Mesenchymal stem cell (in vitro differentiated cells and primary cell): ENCODE measurements at regions not wholly inside any gene's neighbourhood (a gene's known extent, or its start where the extent isn't known, plus 50 kb on each side); places are given as distances from the start of the nearest gene placed in this dataset.

Experiments
- DNase-seq: peaks from one replicate; pipeline ENCODE4 v3.0.0-alpha.2; 2013
- H2AFZ ChIP-seq: one replicate; pipeline ENCODE4 v1.6.1; 2013; ENCODE audit warnings: low read depth, mild to moderate bottlenecking, control low read depth, inconsistent platforms, low read length, moderate library complexity
- H2AK5ac ChIP-seq: 2 replicates; pipeline ENCODE4 v1.6.1; 2013; ENCODE audit warnings: low read length, moderate library complexity, mild to moderate bottlenecking, inconsistent platforms; ENCODE audit not compliant: severe bottlenecking
- H2BK120ac ChIP-seq: one replicate; pipeline ENCODE4 v1.6.1; 2013; ENCODE audit warnings: low read depth, mild to moderate bottlenecking, inconsistent platforms, low read length, moderate library complexity
- H2BK12ac ChIP-seq, 2 experiments: one replicate each; pipeline ENCODE4 v1.6.1; 2013; ENCODE audit warnings: inconsistent platforms in 2 of 2, low read length in 2 of 2, mild to moderate bottlenecking in 2 of 2, moderate library complexity in 2 of 2, control low read depth in 1 of 2
- H2BK15ac ChIP-seq: one replicate; pipeline ENCODE4 v1.6.1; 2013; ENCODE audit warnings: mild to moderate bottlenecking, low read depth, inconsistent platforms; ENCODE audit not compliant: poor library complexity, severe bottlenecking
- H2BK5ac ChIP-seq: 2 replicates; pipeline ENCODE4 v1.6.1; 2013; ENCODE audit warnings: low read depth, mild to moderate bottlenecking, low read length, control low read depth, inconsistent platforms; ENCODE audit not compliant: poor library complexity, severe bottlenecking
- H3K14ac ChIP-seq, 2 experiments: one replicate each; pipeline ENCODE4 v1.6.1; 2013; ENCODE audit warnings: inconsistent platforms in 2 of 2, low read length in 2 of 2, control low read depth in 1 of 2, mild to moderate bottlenecking in 1 of 2, moderate library complexity in 1 of 2
- H3K18ac ChIP-seq, 2 experiments: one replicate each; pipeline ENCODE4 v1.6.1; 2013; ENCODE audit warnings: inconsistent platforms in 2 of 2, low read length in 2 of 2, control low read depth in 1 of 2, low read depth in 1 of 2, mild to moderate bottlenecking in 1 of 2
- H3K23ac ChIP-seq, 2 experiments: one replicate each; pipeline ENCODE4 v1.6.1; 2013; ENCODE audit warnings: inconsistent platforms in 2 of 2, low read length in 2 of 2, mild to moderate bottlenecking in 2 of 2, moderate library complexity in 2 of 2, control low read depth in 1 of 2
- H3K27ac ChIP-seq: 2 replicates; pipeline ENCODE4 v1.5.1; 2013; ENCODE audit warnings: mild to moderate bottlenecking, moderate library complexity, low read length, control low read depth, inconsistent platforms; ENCODE audit not compliant: poor library complexity, severe bottlenecking
- H3K27me3 ChIP-seq, 2 experiments: 2 replicates each; pipeline versions ENCODE4 v1.6.1 to v1.7.0; 2013; ENCODE audit warnings: low read length in 2 of 2, mild to moderate bottlenecking in 2 of 2, moderate library complexity in 2 of 2, control low read depth in 1 of 2, inconsistent platforms in 1 of 2; ENCODE audit not compliant: control insufficient read depth in 1 of 2, insufficient read depth in 1 of 2
- H3K36me3 ChIP-seq, 2 experiments: 2 replicates each; pipeline versions ENCODE4 v1.6.1 to v1.7.0; 2013; ENCODE audit warnings: low read length in 2 of 2, control low read depth in 1 of 2, inconsistent platforms in 1 of 2, low read depth in 1 of 2, mild to moderate bottlenecking in 1 of 2; ENCODE audit not compliant: insufficient read depth in 2 of 2, control insufficient read depth in 1 of 2
- H3K4ac ChIP-seq, 2 experiments: one replicate each; pipeline ENCODE4 v1.6.1; 2013; ENCODE audit warnings: inconsistent platforms in 2 of 2, low read length in 2 of 2, mild to moderate bottlenecking in 2 of 2, moderate library complexity in 2 of 2, control low read depth in 1 of 2, low read depth in 1 of 2
- H3K4me1 ChIP-seq: 2 replicates; pipeline ENCODE4 v1.6.1; 2013; ENCODE audit warnings: low read depth, low read length, control low read depth; ENCODE audit not compliant: control insufficient read depth, insufficient read depth
- H3K4me2 ChIP-seq: 2 replicates; pipeline ENCODE4 v1.6.1; 2013; ENCODE audit warnings: low read length, mild to moderate bottlenecking, inconsistent platforms; ENCODE audit not compliant: poor library complexity, severe bottlenecking
- H3K4me3 ChIP-seq, 2 experiments: 2 replicates each; pipeline versions ENCODE4 v1.5.1 to v1.7.0; 2013; ENCODE audit warnings: low read length in 2 of 2, mild to moderate bottlenecking in 2 of 2, control low read depth in 1 of 2, low read depth in 1 of 2; ENCODE audit not compliant: insufficient read depth in 1 of 2
- H3K79me1 ChIP-seq: replicated peaks from 2 replicates; pipeline ENCODE4 v1.6.1; 2013; ENCODE audit warnings: mild to moderate bottlenecking, control low read depth, low read length, inconsistent platforms; ENCODE audit not compliant: poor library complexity, severe bottlenecking
- H3K9ac ChIP-seq: 2 replicates; pipeline ENCODE4 v1.7.0; 2013; ENCODE audit warnings: mild to moderate bottlenecking, low read length, moderate library complexity
- H3K9me3 ChIP-seq: 2 replicates; pipeline ENCODE4 v1.7.0; 2013; ENCODE audit warnings: mild to moderate bottlenecking, low read length; ENCODE audit not compliant: control insufficient read depth
- H4K8ac ChIP-seq: one replicate; pipeline ENCODE4 v1.6.1; 2013; ENCODE audit warnings: inconsistent platforms, mild to moderate bottlenecking, low read length, moderate library complexity
- H4K91ac ChIP-seq: one replicate; pipeline ENCODE4 v1.6.1; 2013; ENCODE audit warnings: mild to moderate bottlenecking, low read length, inconsistent platforms
- WGBS: methylation state at CpG from one replicate; pipeline ENCODE4 v1.1.7; 2013; ENCODE audit warnings: mixed read lengths; 5-methylcytosine and 5-hydroxymethylcytosine counted together

DNA sequence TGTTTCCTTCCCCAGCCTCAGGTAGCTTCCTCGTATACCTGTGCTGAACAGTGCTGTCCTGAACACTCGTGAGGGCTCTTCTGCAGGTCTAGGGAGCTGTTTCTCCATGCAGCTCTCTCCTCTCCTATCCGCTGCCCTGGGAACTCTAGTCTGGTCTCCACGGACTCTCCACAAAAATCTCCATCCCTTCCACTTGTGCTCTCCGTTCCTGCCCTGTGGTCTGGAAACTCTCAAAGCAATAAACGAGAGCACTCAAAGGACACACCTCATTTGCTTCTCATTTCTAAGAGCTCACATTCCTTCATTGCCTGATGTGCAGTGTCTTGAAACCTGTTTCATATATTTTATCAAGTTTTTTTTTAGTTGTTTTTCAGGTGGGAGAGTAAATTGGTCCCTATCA lies 235.9 kb upstream of the RGS17 start:
- H2BK15ac ChIP-seq, result no peak overlapping the region
- H3K4me2 ChIP-seq, result no peak overlapping the region
- H2AFZ ChIP-seq, result no peak overlapping the region
- H3K36me3 ChIP-seq, result no peaks in the 10 kb centered on the region
- no peak overlapping the region for H3K18ac ChIP-seq
- no peak for DNase-seq
- no peak overlapping the region for H2AK5ac ChIP-seq
- no peak overlapping the region for H4K91ac ChIP-seq
- no peak overlapping the region for H2BK5ac ChIP-seq
- no peak overlapping the region for H4K8ac ChIP-seq
- H3K27ac ChIP-seq, result no peak overlapping the region
- 75% methylated on average over 6 of the region's 6 CpGs for WGBS
- H3K27me3 ChIP-seq, result no peaks in the 10 kb centered on the region
- H3K9ac ChIP-seq, result no peak overlapping the region
- H3K14ac ChIP-seq, result no peak overlapping the region
- H3K4me3 ChIP-seq, result no peak overlapping the region
- no peaks in the 10 kb centered on the region for H3K79me1 ChIP-seq
- no peak overlapping the region for H3K23ac ChIP-seq
- no peak overlapping the region for H3K4ac ChIP-seq
- no peaks in the 10 kb centered on the region for H3K4me1 ChIP-seq
- H2BK120ac ChIP-seq, result no peak overlapping the region
- H2BK12ac ChIP-seq, result no peak overlapping the region
- peaks cover 6% of the 10 kb centered on the region for H3K9me3 ChIP-seq

DNA sequence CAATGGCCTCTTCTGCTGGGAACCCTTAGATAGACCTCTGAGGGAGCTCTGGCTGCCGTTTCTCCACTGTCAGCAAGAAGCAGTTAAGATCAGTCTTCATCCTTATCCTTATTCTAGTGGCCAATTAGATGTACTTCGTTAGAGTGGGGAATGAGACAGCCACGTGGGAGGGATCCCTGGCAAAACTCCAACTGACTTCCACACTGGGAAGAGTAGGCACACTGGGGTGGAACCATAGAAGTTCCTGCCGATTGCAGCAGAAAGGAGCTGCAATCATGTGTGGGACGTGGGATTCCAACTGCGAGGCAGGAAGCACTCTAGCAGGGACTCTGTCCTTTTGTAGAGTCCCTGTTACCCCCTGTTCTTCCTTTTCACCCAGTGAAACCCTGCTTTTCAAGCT lies 226.3 kb upstream of the RGS17 start:
- Histone ChIP-seq H3K23ac (no peak overlapping the region), H3K36me3 (no peaks in the 10 kb centered on the region), H3K18ac (no peak overlapping the region), H4K8ac (no peak overlapping the region), H2BK5ac (no peak overlapping the region), H2BK12ac (no peak overlapping the region), H3K4me2 (no peak overlapping the region), H4K91ac (no peak overlapping the region), H2AFZ (no peak overlapping the region), H3K79me1 (no peaks in the 10 kb centered on the region), H3K4me1 (no peaks in the 10 kb centered on the region), H3K27ac (no peak overlapping the region), H3K4ac (no peak overlapping the region), H3K9me3 (peaks cover 3% of the 10 kb centered on the region), H2BK15ac (no peak overlapping the region), H2BK120ac (no peak overlapping the region), H3K9ac (no peak overlapping the region), H3K4me3 (no peak overlapping the region), H3K14ac (no peak overlapping the region), H3K27me3 (no peaks in the 10 kb centered on the region), H2AK5ac (no peak overlapping the region)
- WGBS, result 65% methylated on average over 6 of the region's 6 CpGs
- no peak for DNase-seq

DNA sequence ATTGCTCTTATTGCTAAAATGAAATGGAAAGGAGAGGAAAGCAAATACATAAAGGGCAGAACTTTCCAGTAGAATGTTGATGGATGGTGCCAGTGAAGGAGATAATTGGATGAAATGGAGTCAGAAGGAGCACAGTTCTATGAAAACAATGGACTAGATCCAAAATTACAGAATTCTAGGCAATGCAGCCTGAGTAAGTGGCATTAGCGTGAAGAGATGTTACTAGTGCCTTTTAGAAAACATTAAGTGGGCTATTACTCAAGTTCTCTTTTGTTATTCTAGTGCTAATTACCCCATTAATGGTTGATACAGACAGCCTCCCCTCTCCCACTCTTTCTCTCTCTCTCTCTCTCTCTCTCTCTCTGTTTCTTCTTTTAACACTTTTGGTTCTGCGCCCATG lies 209.5 kb upstream of the RGS17 start:
- Histone ChIP-seq H2BK12ac (no peak overlapping the region), H3K18ac (no peak overlapping the region), H4K8ac (no peak overlapping the region), H2BK15ac (no peak overlapping the region), H3K9ac (no peak overlapping the region), H3K36me3 (no peaks in the 10 kb centered on the region), H2BK5ac (no peak overlapping the region), H3K79me1 (no peaks in the 10 kb centered on the region), H3K23ac (no peak overlapping the region), H2BK120ac (no peak overlapping the region), H3K27me3 (no peaks in the 10 kb centered on the region), H3K4me2 (no peak overlapping the region), H2AFZ (no peak overlapping the region), H3K14ac (no peak overlapping the region), H3K27ac (no peak overlapping the region), H3K9me3 (peaks cover 2% of the 10 kb centered on the region), H3K4me3 (no peak overlapping the region), H4K91ac (no peak overlapping the region), H3K4ac (no peak overlapping the region), H3K4me1 (no peaks in the 10 kb centered on the region), H2AK5ac (no peak overlapping the region)
- no CpG with 5 or more reads among the region's 2 CpGs for WGBS
- DNase-seq, result no peak

DNA sequence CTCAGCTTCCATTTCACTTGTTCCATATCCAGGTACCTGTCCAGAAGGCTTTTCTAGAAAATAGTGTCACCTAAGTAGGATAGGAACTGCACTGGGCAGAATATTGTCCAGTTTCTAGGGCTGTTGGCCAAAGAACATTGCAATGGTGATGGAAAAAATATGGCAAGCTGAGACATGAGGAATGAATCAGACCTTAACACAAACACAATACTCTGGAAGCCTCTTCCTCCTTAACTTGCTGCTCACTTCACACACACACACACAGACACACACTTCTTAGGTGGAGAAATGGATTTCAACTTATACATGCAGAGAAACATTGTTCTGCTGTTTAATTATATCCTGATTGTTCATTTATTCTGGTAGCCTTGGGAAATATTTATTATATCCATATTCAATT lies 203.0 kb upstream of the RGS17 start:
- H2BK120ac ChIP-seq, result no peak overlapping the region
- H3K9ac ChIP-seq, result no peak overlapping the region
- H3K4me1 ChIP-seq, result no peaks in the 10 kb centered on the region
- no peak overlapping the region for H4K91ac ChIP-seq
- no peak overlapping the region for H2AK5ac ChIP-seq
- no peak overlapping the region for H3K27ac ChIP-seq
- no peak for DNase-seq
- no peaks in the 10 kb centered on the region for H3K79me1 ChIP-seq
- H3K4me2 ChIP-seq, result no peak overlapping the region
- no peak overlapping the region for H3K4me3 ChIP-seq
- H2BK12ac ChIP-seq, result no peak overlapping the region
- no peak overlapping the region for H3K18ac ChIP-seq
- no peaks in the 10 kb centered on the region for H3K36me3 ChIP-seq
- peaks cover 9% of the 10 kb centered on the region for H3K9me3 ChIP-seq
- no peak overlapping the region for H2AFZ ChIP-seq
- H3K27me3 ChIP-seq, result no peaks in the 10 kb centered on the region
- H3K23ac ChIP-seq, result no peak overlapping the region
- H2BK5ac ChIP-seq, result no peak overlapping the region
- H3K4ac ChIP-seq, result no peak overlapping the region
- H4K8ac ChIP-seq, result no peak overlapping the region
- H3K14ac ChIP-seq, result no peak overlapping the region
- H2BK15ac ChIP-seq, result no peak overlapping the region
